HG03442 (cell line): ENCODE measurements at regions not wholly inside any gene's neighbourhood (a gene's known extent, or its start where the extent isn't known, plus 50 kb on each side); places are given as distances from the start of the nearest gene placed in this dataset.
"Not testable (repeated sequence)": the region's sequence is repeated elsewhere in the genome, so short reads cannot be mapped to it uniquely, and the experiment has no call there.

Source experiments
- ATAC-seq: cut with Tn5 transposase; IDR thresholded peaks from one replicate; pipeline ENCODE4 v1.9.1; 2021; ENCODE audit warnings: mild to moderate bottlenecking, moderate library complexity; ENCODE audit not compliant: unreplicated experiment

- ATAC-seq, result no peak
Observed at GRCh38 chrX:138014577-138014976, 448.6 kb downstream of the ZIC3 start.

- no peak for ATAC-seq
Observed at GRCh38 chrX:138018145-138018799, 452.3 kb downstream of the ZIC3 start.

GRCh38 chrX:138020941-138021340, 455.0 kb downstream of the ZIC3 start:
- ATAC-seq, result no peak

- ATAC-seq, result peak; percentile 50
Observed at GRCh38 chrX:138026211-138026610, 460.3 kb downstream of the ZIC3 start.

- no peak for ATAC-seq
Observed at GRCh38 chrX:138031715-138032114, 465.8 kb downstream of the ZIC3 start.

- no peak for ATAC-seq
Observed at GRCh38 chrX:138034136-138034535, 468.2 kb downstream of the ZIC3 start.

- ATAC-seq, result no peak
Observed at GRCh38 chrX:138037548-138037947, 471.6 kb downstream of the ZIC3 start.

- no peak for ATAC-seq
Observed at GRCh38 chrX:138057883-138058282, 492.0 kb downstream of the ZIC3 start.

- ATAC-seq, result no peak
Observed at GRCh38 chrX:138058931-138059330, 493.0 kb downstream of the ZIC3 start.

GRCh38 chrX:138067415-138067814, 501.5 kb downstream of the ZIC3 start:
- no peak for ATAC-seq

- no peak for ATAC-seq
Observed at GRCh38 chrX:138073626-138074025, 507.7 kb downstream of the ZIC3 start.

GRCh38 chrX:138082251-138082650, 516.3 kb downstream of the ZIC3 start:
- no peak for ATAC-seq

- ATAC-seq, result no peak
Observed at GRCh38 chrX:138082896-138083295, 517.0 kb downstream of the ZIC3 start.

GRCh38 chrX:138110910-138111309, 545.0 kb downstream of the ZIC3 start:
- ATAC-seq, result not testable (repeated sequence)

GRCh38 chrX:138127314-138127713, 561.4 kb downstream of the ZIC3 start:
- ATAC-seq, result no peak

- peak; percentile 91 for ATAC-seq
Observed at GRCh38 chrX:138128027-138128671, 562.2 kb downstream of the ZIC3 start.

- ATAC-seq, result no peak
Observed at GRCh38 chrX:138150709-138151108, 560.8 kb downstream of the FGF13 start.

- no peak for ATAC-seq
Observed at GRCh38 chrX:138157850-138158249, 553.7 kb downstream of the FGF13 start.

- no peak for ATAC-seq
Observed at GRCh38 chrX:138191998-138192397, 519.5 kb downstream of the FGF13 start.

- ATAC-seq, result no peak
Observed at GRCh38 chrX:138229718-138230117, 481.8 kb downstream of the FGF13 start.

- ATAC-seq, result no peak
Observed at GRCh38 chrX:138240266-138240665, 471.3 kb downstream of the FGF13 start.

GRCh38 chrX:138254001-138254400, 457.5 kb downstream of the FGF13 start:
- ATAC-seq, result no peak

GRCh38 chrX:138255373-138255772, 456.1 kb downstream of the FGF13 start:
- no peak for ATAC-seq
